ENCODE measurements at regions not wholly inside any gene's neighbourhood (a gene's known extent, or its start where the extent isn't known, plus 50 kb on each side); places are given as distances from the start of the nearest gene placed in this dataset.

- DNase-seq (ENCODE audit: low read depth): no peak
- TF ChIP-seq CTCF (IDR thresholded peaks at IDR 0.05; ENCODE audit: insufficient read depth, low read depth, low read length, missing control alignments): no peak
- no peak overlapping the region for H3K4me3 ChIP-seq (ENCODE audit: low read depth, low read length)
Observed at GRCh38 chr2:107588181-107588580, 238.5 kb upstream of the RGPD4 start.

- TF ChIP-seq CTCF (IDR thresholded peaks at IDR 0.05; ENCODE audit: insufficient read depth, low read depth, low read length, missing control alignments): no peak
- H3K4me3 ChIP-seq (ENCODE audit: low read depth, low read length): no peak overlapping the region
- no peak for DNase-seq (ENCODE audit: low read depth)
Observed at GRCh38 chr2:107589079-107589491, 237.6 kb upstream of the RGPD4 start.

DNA sequence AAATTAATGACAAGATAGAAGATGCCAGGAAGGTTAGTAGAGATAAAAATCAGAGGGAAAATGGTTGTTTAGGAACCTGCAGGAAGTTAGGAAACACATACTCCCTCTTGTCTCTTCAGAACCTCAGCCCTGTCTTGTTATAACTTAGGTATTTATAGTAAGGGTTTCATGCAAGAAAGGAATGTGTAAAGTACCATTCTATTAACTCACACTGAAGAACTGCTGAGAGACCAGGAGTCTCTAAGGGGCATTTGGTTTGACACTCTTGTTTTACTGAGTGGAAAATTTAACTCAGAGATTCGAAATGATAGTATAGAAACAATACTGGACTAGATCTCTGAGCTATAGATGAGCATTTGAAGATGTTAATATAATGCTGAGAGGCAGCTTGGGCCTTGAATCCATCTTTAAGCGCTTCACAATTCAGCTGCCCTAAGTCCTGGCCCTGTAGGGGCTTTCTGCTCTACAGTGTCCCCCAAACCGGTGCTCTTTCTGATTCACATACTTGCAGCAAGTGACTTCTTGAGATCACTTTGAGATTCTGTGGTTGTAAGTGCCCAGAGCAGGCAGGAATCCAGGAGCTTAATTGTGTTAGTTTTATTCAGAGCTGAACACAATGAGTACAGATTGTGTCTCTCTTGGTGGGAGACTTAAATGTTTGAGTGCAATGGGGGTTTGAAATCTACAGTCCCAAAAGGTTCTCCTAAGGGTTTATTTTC is 235.0 kb upstream of the RGPD4 start:
- no peak for DNase-seq (ENCODE audit: low read depth)
- H3K4me3 ChIP-seq (ENCODE audit: low read depth, low read length): no peak overlapping the region
- TF ChIP-seq CTCF (IDR thresholded peaks at IDR 0.05; ENCODE audit: insufficient read depth, low read depth, low read length, missing control alignments): no peak

GRCh38 chr2:107592280-107592624 is 234.4 kb upstream of the RGPD4 start:
- no peak for DNase-seq (ENCODE audit: low read depth)
- no peak for TF ChIP-seq CTCF (IDR thresholded peaks at IDR 0.05; ENCODE audit: insufficient read depth, low read depth, low read length, missing control alignments)
- H3K4me3 ChIP-seq (ENCODE audit: low read depth, low read length): no peak overlapping the region

DNA sequence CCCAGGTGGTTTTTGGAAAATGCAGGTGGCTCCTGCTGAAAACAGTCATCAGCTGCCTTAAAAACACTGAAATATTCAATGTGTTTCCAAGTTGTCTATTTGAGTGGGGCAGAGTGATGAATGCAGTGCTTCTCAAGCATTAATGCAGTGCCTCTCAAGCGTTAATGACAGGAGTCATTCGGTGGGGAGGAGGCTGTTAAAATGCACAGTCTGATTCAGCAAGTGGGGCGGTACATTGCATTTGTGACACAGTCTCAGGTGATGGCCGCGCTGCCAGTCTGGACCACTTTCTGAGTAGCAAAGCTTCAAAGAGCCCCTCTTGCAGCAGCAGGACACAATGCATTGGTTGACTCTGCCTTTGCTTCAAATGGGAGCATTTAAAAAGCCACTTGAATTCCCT is 231.4 kb upstream of the RGPD4 start:
- no peak for DNase-seq (ENCODE audit: low read depth)
- no peak for TF ChIP-seq CTCF (IDR thresholded peaks at IDR 0.05; ENCODE audit: insufficient read depth, low read depth, low read length, missing control alignments)
- H3K4me3 ChIP-seq (ENCODE audit: low read depth, low read length): no peak overlapping the region

DNA sequence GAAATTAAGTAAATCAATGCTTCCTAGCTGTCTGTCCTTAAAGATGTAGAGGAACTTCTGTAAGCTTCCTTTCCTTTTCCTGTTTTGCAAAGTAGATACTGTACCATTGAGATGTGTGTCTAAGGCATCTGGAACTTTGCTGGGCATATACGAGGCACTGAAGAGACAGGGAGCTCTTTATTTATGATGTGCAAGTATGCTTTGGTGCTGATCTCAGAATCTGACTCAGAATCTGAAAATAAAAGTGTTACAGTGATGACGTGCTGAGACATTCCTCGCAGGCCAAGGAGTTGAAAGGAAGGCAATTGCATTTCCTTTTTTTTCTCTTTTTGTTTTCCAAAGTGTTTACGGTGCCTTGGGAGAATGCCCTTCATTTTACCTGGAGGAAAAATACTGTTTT is 230.9 kb upstream of the RGPD4 start:
- DNase-seq (ENCODE audit: low read depth): no peak
- TF ChIP-seq CTCF (IDR thresholded peaks at IDR 0.05; ENCODE audit: insufficient read depth, low read depth, low read length, missing control alignments): no peak
- H3K4me3 ChIP-seq (ENCODE audit: low read depth, low read length): no peak overlapping the region

- DNase-seq (ENCODE audit: low read depth): no peak
- no peak for TF ChIP-seq CTCF (IDR thresholded peaks at IDR 0.05; ENCODE audit: insufficient read depth, low read depth, low read length, missing control alignments)
- no peak overlapping the region for H3K4me3 ChIP-seq (ENCODE audit: low read depth, low read length)
Observed at GRCh38 chr2:107597507-107597906, 229.2 kb upstream of the RGPD4 start.

All from GM12865 (cell line).